CD4-positive, alpha-beta T cell treated with Interleukin-1 beta for 1 hour (primary cell): ENCODE measurements at regions not wholly inside any gene's neighbourhood (a gene's known extent, or its start where the extent isn't known, plus 50 kb on each side); places are given as distances from the start of the nearest gene placed in this dataset.

Experiments used
- DNase-seq, 2 donors: peaks; one replicate each; pipeline ENCODE4 v3.0.0-alpha.2; 2020 to 2022

DNA sequence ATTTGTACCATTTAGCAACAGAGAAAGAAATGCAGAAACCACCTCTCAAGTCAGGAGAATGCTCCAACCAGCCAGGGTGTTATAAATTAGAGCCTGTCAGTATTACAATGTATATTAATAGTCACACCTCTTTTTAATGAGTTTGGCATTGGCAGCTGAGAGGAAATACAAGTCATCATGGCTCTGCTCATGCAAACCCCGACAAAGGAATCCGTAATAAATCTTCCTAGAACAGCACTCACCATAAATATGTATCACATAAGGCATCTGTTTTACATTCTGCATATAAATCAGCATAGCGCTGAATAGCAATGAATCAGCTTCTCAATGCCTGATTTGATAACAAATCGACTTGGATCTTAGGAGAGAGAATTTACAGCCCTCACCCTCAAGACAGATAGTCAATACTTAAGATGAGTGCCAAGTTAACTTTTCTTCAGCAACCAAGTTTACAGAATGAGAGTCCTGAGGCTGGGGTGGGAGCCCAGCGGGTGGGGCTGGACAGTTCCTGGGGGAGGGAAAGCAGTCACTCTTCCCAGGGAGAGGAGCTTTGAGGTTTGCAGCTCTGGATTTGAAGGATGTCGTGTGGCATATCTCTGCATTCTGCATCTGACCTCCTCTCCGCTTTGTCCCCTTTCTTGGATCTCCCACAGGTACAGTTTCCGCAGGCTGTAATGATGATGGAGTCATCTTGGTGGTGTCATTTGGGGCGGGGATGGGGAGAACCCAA lies 1034.4 kb upstream of the NR2F2 start:
- DNase-seq: no peak

DNA sequence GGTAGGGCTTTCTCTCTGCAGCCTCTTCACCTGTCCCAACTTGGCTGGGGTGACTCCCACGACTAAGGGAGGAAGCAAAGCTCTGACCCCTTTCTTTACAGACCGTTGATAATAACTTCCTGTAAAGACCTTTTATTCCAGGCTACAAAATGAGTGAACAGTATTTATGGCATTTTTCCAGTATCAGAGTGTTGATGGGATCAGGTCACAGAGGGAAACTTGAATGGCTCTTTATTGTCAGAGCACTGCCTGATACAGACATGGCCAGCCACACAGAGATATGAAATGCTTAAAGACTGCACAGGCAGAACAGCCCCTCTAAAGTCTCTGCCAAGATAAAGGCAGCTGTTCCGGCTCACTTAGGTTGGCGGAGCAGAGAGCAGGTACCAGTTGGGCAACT lies 1033.9 kb upstream of the NR2F2 start:
- no peak for DNase-seq

DNA sequence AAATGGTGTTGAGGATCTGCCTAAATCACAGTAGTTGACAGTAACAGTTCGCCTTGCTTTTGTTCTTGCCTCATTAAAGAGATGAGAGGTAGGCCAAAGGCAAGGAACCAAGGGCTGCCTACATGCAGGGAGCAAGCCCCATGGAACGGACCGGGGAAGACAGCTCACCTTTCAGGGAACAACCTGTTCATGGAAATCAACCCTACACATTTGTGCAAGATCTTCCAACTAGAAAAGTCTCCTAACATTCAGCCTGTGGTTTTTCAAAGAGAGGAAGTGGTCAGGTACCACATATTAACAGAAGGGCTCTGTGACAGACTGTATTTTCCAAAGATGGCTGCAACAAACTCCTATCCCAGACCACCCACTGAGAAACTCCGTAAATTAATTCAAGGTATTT lies 1031.8 kb upstream of the NR2F2 start:
- no peak for DNase-seq

DNA sequence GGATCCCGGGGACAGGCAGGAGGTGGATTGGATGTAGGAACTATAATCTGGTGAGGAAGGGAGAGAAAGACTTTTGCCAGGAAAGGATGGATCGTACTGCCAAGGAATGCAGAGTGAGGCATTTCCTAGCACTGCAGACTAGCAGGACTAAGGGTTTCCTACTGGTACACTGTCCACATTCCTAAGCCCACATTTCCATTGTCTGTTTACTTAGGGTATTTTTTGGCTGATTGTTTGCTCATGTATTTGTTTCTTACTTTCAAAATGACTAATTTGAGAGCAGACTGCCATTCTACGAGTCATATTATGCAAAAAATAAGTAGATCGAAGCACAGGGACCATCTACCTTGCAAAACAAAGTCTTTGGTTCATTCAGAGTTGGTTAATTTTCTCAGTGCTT lies 1029.5 kb upstream of the NR2F2 start:
- no peak for DNase-seq

DNA sequence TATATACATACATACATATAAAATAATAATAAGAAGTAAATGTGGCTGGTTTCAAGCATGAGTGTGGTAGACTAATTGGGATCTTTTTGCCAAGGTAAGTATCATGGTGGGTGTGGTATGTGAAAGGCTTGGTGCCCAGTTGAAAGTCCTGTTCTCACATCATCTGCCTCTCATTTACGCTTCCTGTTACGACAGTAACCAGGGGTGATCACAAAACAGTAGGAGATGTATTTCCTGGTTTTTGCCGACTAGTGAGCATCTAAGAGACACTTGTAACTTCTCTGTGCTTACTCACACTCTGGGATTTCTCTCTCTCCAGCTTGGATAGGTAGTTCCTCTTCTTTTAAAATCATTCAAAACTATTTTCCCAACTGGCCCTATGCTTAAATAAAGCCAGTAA lies 1028.3 kb upstream of the NR2F2 start:
- no peak for DNase-seq

DNA sequence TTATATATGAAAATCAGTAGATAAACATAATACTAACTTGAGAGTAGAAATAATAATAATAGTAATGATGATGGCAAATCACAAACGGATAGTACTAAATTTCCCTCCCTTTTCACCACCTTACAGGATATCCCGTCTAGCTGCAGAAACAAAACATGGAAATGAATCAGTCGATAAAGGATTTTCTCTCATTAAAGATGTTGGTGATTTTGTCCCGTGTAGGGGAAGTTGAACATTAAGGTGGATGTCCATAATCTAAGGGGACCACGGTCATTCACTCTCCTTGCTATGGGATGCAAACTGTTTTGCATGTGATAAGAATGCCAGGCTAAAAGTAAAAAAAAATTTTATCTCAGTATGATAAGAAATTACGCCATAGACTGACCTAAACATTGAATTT lies 1027.7 kb upstream of the NR2F2 start:
- no peak for DNase-seq

DNA sequence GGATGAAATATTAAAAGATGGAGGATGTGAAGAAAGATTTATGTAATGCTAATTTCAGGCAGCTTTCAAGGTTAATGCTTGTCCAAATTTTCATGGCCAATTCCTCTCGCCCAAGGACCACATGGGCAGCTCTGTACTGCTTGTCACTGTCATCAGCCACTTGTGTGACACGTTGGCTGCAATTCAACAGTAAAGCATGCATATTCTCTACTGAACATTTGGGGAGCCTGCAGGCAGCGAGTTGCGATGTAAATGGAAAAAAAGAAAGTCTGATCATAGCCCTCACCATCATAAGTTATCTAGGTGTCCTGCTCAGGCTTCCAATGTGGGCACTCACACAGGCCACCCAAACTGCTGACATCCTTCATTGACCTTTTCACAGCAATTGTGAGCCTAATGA lies 1026.8 kb upstream of the NR2F2 start:
- DNase-seq: no peak

DNA sequence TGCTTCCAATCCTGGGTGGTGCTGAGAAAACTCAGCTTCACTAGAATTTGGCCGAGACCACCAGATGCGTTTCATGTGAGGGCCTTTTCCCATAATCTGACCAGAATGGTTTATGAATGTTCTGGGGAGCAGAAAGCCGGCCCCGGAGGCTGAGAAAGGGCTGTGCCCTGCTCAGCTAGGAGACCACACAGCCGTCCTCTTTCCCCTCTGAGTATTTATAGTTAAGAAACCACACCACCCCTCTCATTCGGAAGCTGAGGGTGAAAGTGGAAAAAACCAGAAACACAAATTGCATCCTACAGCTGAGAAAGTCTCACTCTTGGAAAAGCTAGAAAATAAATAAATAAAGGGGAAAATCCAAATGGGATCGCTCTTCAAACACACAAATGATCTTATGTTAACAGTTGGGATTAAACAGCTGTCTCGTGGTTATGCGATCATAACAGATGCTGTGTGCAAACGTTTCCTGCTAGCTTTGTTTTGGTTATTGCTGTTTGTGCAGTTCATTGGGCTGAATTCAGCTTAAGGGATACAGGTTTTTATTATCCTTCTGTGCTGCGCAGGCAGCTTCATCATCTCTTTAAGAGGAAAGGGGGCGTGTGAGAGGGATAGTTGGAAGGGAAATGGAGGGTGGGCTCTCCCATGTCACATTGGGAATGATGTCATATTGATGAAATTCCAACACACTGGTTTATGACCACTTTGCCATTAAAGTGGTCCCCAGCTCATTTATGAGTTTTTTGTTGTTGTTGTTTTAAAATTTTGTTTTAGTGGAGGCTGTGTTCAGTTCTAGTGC lies 1026.2 kb upstream of the NR2F2 start:
- DNase-seq: no peak

DNA sequence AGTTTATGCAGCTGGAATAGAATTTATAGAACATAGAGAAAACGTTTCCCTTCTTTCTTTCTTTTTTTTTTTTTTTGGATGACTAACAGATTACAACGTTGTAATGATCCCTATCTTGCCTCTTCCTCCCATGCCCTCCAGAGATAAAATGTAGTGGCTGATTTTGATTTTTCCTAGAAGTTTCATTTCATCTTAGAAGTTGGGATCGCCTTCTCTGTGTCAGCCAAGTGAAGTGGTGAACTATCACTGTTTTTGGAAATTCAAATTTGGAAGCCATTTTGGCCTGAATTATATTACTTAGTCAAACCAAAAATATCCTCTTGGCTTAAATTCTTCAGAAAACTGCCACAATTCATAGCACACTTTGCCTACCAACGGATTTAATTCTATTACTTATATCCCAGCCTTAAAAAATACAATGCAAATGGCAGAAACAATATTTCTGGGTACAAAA lies 1025.5 kb upstream of the NR2F2 start:
- no peak for DNase-seq

DNA sequence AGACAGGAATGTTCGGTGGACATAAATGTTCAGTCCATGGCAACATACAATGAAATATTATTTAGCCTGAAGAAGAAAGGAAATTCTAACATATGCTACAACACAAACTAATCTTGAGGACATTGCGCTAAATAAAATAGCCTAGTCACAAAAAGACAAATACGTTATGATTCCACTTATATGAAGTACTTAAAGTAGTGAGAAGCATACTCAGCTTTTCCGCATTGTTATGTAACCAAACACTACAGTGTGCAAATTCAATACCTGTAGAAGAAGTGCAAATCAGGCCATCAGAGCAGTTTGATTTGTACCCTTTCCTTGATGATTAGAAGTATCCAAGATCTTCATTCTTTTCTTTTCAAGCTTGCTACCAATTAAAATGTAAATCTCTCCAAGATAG lies 1023.4 kb upstream of the NR2F2 start:
- DNase-seq: no peak

DNA sequence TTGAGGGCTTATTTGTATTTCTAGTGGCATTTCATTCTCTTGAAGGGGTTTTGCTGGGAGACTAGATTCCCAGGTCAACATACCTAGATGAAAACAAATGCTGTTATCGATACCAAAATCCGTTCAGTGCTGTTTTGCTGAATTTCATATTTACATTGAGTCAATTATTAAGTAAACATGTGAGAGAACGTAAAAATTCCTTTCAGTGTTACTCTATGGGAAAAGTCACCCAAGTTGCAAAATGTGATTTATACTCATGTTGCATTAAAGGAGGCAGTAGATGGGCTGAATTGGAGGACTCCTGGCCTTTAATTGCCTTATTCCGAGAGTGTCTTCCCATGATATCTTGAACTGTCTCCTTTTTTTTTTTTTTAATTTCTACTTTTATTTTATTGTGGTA lies 1011.3 kb upstream of the NR2F2 start:
- DNase-seq: no peak

DNA sequence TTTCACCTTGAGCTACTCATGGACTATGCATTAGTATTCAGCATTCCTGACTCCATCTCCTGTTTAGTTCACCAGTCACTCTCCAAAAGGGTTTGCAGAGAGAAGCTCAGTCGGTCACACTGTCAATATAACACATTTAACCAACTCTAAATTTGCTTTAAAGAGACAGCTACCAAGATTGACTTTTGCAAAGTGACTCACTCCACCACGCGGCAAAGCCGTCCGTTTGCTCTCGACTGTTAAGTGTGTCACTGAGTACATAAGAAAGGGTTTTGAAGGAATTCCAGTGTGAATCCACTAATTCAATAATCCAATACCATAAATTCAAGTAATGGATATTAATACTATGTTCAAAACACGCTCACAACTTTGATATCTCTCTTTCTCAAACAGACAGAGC lies 1006.7 kb upstream of the NR2F2 start:
- no peak for DNase-seq

DNA sequence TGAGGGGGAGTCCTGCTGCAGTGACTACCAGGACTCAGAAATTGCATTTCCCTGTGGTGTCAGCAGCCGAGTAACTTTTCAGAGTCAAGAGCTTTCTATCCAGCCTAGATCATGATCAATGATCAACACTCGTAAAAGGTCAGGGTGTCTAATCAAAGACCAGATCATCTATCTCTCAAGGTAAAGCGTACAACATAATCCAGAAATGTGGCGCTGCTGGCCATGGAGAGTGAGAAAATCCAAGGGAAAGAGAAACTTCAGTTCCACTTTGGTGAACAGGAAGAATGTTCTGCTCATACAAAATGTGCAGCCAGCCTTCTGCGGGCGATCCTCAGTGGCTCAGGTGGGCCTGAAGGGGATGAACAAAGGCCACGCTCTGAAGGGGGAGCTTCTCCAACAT lies 1005.8 kb upstream of the NR2F2 start:
- DNase-seq: no peak

DNA sequence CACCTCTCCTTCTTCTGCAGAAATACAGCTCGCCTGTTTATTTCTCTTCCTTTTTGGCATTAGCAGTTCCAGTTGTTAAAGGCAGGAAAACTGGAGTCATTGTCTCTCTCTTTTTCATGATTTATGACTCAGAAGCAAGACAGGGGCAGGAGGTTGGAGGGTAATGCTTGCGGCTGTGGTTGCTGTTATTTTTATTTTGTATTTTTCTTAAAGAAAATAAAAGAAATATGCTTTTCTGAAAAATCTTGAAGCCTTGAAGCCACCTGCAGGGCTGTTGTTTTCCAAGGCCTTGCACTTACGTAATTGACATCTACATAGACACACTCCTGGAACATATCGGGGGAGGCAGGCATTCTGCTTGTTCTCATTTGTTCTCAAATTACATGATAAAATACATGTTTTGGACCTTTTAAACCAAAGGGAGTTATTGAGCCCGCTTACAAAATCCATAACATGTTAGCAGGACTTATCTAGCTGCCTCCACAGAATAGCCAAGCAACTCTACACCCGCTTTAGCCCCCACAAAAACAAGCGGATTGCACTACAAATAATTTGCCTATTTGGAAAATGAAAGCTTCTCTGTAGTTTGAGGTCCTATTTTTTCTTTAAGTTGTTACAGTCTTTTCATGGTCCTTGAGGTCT lies 1004.6 kb upstream of the NR2F2 start:
- DNase-seq: no peak

DNA sequence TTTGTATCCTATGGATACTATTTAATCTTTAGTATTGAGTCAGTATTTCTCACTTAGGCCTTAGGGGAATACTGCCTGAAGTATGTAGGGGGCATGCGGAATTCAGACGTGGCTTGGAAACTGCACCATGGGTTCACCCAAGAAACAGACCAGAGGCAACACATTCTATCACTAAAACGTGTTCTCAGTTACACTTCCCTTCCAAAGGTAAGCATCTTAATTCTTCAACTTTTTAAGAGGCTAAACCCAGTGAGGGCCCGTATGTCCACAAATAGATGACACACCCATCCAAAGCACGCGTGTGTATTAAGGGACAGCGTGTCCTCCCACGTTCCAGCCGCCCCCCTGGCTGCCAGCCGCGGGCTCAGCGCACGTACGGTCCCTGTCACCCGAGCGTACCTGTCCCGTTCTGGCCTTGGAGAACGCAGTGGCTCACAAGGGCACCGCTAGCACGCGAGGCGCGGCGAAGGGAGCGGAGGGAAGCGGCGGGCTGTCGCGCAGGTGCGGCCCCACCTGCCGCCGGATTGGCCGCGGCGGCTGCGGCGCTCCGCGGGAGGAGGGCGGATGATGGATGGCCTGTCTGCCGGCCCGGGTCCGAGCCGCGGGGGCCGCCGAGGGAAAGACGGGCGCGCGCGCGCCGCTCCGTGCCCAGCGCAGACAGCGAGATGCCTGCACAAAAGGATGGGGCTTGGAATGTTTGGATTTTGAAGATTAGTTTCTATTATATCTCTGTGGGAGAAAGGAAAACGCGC lies 1003.9 kb upstream of the NR2F2 start:
- no peak for DNase-seq

DNA sequence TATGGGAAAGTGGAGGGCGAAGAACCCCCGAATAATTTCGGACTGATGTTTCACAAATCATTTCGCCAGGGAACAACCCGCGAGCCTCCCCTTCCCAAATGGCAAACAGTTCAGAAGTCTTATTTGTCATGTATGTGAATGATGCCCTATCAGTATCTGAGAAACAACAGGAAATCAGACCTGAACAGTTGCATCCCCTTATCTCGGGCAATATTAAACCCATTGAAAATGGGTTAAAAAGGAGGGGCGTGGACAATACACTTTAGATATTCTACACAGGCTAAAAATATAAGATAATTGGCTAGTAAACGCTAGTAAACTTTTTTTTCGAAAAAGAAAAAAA lies 1003.3 kb upstream of the NR2F2 start:
- no peak for DNase-seq

DNA sequence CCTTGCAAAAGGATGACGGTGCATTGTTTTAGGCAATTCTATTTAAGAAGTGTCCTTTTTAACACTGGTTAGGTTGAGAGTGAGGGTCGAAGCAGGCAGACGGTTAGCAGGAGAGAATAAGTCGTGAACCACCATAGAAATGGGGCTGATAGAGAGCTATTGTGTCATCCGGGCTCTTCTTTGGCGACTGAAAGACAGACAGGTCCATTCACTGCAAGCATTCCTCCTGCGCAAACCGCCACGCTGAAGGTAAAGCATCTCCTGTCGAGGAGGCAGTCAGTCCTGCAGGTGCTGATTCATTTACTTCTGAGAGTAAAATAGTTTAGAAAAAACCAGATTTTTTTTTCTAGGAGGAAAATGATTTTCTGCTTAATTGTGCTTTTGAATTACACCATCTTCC lies 1002.8 kb upstream of the NR2F2 start:
- no peak for DNase-seq

DNA sequence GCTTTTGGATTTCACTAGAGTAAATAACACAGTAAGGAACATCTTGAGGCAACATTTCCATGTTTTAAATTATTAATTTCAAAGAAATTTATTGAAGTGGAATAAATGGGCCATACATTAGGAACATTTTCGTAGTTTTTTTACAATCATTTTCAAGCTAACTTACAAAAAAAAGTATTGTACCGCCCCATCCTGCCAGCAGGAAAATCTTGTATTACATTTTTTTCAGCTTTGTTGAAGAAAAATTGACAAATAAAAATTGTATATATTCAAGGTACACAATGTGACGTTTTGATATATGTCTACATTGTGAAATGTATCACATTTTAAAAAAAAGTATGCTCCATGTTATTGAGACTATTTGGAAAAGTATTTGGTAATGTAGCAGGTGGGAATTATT lies 1001.9 kb upstream of the NR2F2 start:
- DNase-seq: no peak

DNA sequence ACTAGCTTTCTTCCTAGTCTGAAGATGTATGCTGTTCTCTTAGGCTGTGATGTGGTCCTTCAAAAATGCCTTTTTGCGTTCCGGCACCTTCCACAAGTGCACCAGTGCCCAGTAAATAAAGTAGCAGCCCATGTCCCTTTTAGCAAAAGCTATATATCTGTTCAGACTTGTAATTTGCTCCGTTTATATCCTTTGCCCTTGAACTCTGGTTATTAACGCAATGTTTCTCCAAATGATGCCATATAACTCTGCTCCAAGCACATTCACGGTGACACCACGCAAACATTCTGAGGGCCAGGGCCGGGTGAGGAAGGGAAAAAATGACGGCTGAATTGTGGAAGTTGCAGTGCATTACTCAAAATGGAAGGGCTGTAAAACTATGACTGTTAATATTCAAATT lies 1001.1 kb upstream of the NR2F2 start:
- DNase-seq: no peak

DNA sequence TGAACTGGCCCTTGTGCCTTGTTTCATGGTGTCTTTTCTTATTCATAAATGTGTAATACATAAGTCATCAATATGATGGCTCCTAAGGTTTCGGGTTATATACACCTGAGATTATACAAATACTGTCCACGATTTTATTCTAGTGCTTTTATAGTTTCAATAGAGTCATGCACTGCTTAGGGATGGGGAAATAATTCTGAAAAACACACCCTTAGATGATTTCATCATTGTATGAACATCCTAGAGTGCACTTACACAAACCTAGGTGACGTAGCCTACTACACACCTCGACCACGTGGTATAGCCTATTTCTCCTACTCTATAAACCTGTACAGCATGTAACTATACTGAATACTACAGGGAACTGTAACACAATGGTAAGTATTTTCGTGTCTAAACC lies 988.8 kb upstream of the NR2F2 start:
- no peak for DNase-seq

DNA sequence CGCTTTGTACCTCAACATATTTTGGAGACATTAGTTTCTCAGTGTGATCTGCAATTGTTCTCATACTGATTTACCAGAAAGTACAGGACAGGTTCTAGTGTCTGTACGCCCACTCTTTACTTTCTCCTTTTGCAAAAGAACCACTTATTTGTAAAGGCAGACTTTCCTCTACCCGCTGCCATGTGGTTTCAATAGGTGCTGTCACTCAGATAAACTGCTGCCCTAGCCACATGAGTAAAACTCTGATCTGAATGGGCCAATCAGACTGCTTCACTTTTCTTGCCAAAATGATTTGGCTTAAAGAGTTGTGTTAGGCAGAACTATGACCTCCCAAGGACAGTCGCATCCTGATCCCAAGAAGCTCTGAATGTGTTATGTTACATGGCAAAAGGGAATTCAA lies 984.6 kb upstream of the NR2F2 start:
- no peak for DNase-seq

DNA sequence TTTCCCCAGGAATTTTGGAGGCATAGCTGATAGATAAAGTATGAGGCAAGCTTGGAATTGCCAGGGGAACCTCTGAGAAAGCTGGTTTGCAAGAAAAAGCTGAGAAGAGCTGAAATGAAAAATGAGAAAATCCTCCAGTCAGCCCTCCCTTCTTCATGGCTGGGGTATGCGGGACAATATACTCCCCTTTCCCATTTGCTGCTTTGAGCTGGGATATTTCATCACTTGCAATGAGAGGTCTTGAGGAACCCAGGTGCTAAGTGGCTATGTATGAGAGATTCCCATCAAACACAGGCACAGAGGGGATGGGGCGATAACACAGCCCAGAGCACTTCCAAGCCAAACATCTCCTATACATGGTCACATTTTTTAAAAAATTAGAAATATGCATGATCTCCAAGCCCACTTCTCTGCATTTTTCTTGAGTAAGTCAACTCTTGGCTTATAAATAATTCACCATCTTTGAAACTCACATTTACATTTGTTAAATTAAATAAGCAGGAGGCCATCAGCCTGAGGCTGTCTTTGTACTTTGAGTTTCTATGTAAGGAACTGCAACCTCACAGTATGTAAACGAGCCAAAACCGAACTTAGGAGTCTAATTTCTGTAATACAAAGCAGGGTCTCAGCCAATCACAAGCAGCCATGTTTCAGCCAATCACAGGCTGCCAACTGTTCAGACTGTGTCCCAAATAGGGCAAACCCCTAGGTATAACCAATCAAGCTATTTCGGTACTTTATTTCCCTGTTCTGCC lies 983.6 kb upstream of the NR2F2 start:
- DNase-seq: no peak

DNA sequence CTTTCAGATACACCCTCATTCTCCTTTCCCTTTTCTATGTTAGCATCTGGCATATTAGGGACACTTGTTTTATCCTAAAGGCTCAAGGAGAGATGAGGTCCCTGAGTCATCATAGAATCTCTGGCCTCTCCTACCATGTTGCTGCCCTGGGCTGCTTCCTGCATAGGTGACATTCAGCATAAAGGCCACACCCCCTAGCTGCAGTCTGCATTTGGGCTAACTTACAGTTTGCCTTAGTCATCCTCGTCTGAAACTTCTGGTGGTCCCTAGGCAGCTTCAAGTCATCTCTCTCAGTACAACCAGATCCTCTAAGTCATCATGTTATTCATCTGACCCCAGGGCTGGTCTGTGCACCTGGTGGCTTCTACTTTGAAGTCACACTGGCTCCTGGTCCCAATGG lies 982.7 kb upstream of the NR2F2 start:
- DNase-seq: no peak
